Gastrocnemius medialis (tissue), 4 donors: ENCODE measurements at regions not wholly inside any gene's neighbourhood (a gene's known extent, or its start where the extent isn't known, plus 50 kb on each side); places are given as distances from the start of the nearest gene placed in this dataset.

Experiments
- POLR2A ChIP-seq, 2 donors: fragments of 450-650 bp; IDR thresholded peaks; one replicate each; pipeline ENCODE4 v1.6.1; 2017; ENCODE audit warnings: antibody characterized with exemption in 2 of 2, mild to moderate bottlenecking in 2 of 2, moderate library complexity in 2 of 2
- TF ChIP-seq, protein P1 (sequence below), 5 experiments: fragments of 450-650 bp in 3 of 5; fragments of 200-600 bp in 2 of 5; sonication (generic) in 2 of 5; IDR thresholded peaks in 4 of 5; conservative IDR thresholded peaks in 1 of 5; 1 replicate in 4 of 5; 2 replicates in 1 of 5; pipeline ENCODE4 v1.5.1; 2016 to 2019; ENCODE audit warnings: antibody characterized with exemption in 5 of 5, mild to moderate bottlenecking in 3 of 5, moderate library complexity in 3 of 5

GRCh38 chr16:73275448-73275847 lies 227.5 kb upstream of the ZFHX3 start:
- TF ChIP-seq, protein P1, sequence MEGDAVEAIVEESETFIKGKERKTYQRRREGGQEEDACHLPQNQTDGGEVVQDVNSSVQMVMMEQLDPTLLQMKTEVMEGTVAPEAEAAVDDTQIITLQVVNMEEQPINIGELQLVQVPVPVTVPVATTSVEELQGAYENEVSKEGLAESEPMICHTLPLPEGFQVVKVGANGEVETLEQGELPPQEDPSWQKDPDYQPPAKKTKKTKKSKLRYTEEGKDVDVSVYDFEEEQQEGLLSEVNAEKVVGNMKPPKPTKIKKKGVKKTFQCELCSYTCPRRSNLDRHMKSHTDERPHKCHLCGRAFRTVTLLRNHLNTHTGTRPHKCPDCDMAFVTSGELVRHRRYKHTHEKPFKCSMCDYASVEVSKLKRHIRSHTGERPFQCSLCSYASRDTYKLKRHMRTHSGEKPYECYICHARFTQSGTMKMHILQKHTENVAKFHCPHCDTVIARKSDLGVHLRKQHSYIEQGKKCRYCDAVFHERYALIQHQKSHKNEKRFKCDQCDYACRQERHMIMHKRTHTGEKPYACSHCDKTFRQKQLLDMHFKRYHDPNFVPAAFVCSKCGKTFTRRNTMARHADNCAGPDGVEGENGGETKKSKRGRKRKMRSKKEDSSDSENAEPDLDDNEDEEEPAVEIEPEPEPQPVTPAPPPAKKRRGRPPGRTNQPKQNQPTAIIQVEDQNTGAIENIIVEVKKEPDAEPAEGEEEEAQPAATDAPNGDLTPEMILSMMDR (IDR thresholded peaks at IDR 0.05 in 4 of 5, conservative IDR thresholded peaks at IDR 0.05 in 1 of 5) = no peak
- TF ChIP-seq POLR2A (IDR thresholded peaks at IDR 0.05) = no peak
